Vagina (tissue), 2 donors: ENCODE measurements at regions not wholly inside any gene's neighbourhood (a gene's known extent, or its start where the extent isn't known, plus 50 kb on each side); places are given as distances from the start of the nearest gene placed in this dataset.

Experiments used
- CTCF ChIP-seq, 3 experiments: fragments of 450-650 bp in 2 of 3; fragments of 200-600 bp in 1 of 3; sonication (generic) in 1 of 3; IDR thresholded peaks; one replicate each; pipeline ENCODE4 v1.5.1; 2017 to 2019; ENCODE audit warnings: antibody characterized with exemption in 3 of 3, mild to moderate bottlenecking in 2 of 3, moderate library complexity in 2 of 3
- POLR2AphosphoS5 ChIP-seq, 2 donors: sonication (generic); formaldehyde crosslinking; IDR thresholded peaks; one replicate each; pipeline ENCODE4 v1.9.0; 2017; ENCODE audit warnings: antibody characterized with exemption in 2 of 2, mild to moderate bottlenecking in 2 of 2, low read depth in 1 of 2; ENCODE audit not compliant: insufficient read depth in 1 of 2

- TF ChIP-seq CTCF (IDR thresholded peaks at IDR 0.05) (no peak), POLR2AphosphoS5 (IDR thresholded peaks at IDR 0.05; ENCODE audit: insufficient read depth in 1 of 2, low read depth in 1 of 2) (no peak)
These were observed 461.9 kb downstream of the PCDH17 start for GRCh38 chr13:58093394-58093793.
